ENCODE measurements at regions not wholly inside any gene's neighbourhood (a gene's known extent, or its start where the extent isn't known, plus 50 kb on each side); places are given as distances from the start of the nearest gene placed in this dataset.

- no peaks in the 10 kb centered on the region for H3K27me3 ChIP-seq (ENCODE audit: low read depth)
- H3K4me3 ChIP-seq, result no peak overlapping the region
- TF ChIP-seq, protein P1, sequence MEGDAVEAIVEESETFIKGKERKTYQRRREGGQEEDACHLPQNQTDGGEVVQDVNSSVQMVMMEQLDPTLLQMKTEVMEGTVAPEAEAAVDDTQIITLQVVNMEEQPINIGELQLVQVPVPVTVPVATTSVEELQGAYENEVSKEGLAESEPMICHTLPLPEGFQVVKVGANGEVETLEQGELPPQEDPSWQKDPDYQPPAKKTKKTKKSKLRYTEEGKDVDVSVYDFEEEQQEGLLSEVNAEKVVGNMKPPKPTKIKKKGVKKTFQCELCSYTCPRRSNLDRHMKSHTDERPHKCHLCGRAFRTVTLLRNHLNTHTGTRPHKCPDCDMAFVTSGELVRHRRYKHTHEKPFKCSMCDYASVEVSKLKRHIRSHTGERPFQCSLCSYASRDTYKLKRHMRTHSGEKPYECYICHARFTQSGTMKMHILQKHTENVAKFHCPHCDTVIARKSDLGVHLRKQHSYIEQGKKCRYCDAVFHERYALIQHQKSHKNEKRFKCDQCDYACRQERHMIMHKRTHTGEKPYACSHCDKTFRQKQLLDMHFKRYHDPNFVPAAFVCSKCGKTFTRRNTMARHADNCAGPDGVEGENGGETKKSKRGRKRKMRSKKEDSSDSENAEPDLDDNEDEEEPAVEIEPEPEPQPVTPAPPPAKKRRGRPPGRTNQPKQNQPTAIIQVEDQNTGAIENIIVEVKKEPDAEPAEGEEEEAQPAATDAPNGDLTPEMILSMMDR (IDR thresholded peaks at IDR 0.05; ENCODE audit: borderline replicate concordance), result no peak
- H3K4me1 ChIP-seq, result no peaks in the 10 kb centered on the region
- H3K9me3 ChIP-seq (replicated peaks), result peaks cover 3% of the 10 kb centered on the region
- intact Hi-C loops (cut with micrococcal nuclease), result no loop called here
- no peaks in the 10 kb centered on the region for H3K36me3 ChIP-seq
- DNase-seq, result no peak
- no peak overlapping the region for H3K27ac ChIP-seq (replicated peaks)
Measured at GRCh38 chr1:106568201-106568974, 488.1 kb upstream of the PRMT6 start.

DNA sequence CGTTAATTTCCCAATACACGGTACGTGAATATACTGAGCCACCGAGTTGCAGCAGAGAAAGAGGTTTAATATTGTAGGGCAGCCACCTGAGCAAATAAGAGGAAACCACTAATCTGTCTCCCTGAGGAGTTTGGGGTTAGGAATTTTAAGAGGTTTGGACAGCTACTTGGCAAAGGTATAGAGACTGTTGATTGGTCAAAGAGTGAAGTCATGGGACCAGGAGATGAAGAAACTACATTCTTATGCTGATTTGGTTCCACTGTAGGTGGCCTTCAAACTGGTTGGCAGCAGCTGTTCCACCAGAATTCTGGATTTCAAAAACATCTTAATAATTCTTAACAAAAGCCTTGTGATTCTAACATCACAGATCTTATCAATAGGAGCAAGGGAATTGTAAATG, 485.4 kb upstream of the PRMT6 start:
- H3K4me3 ChIP-seq, result no peak overlapping the region
- TF ChIP-seq, protein P1 (IDR thresholded peaks at IDR 0.05; ENCODE audit: borderline replicate concordance), result no peak

GRCh38 chr1:106584107-106584506, 472.4 kb upstream of the PRMT6 start:
- Histone ChIP-seq H3K4me3 (no peak overlapping the region), H3K36me3 (no peaks in the 10 kb centered on the region), H3K27me3 (ENCODE audit: low read depth) (no peaks in the 10 kb centered on the region), H3K4me1 (no peaks in the 10 kb centered on the region), H3K27ac (replicated peaks) (no peak overlapping the region), H3K9me3 (replicated peaks) (peaks cover 12% of the 10 kb centered on the region)
- no peak for DNase-seq
- TF ChIP-seq, protein P1 (IDR thresholded peaks at IDR 0.05; ENCODE audit: borderline replicate concordance), result no peak
- intact Hi-C loops (cut with micrococcal nuclease), result no loop called here

More for the DNA sequence above, 485.4 kb upstream of the PRMT6 start:
- Histone ChIP-seq H3K36me3 (no peaks in the 10 kb centered on the region), H3K27ac (replicated peaks) (peak overlapping the region; percentile 32), H3K27me3 (ENCODE audit: low read depth) (no peaks in the 10 kb centered on the region), H3K9me3 (replicated peaks) (no peaks in the 10 kb centered on the region), H3K4me1 (no peaks in the 10 kb centered on the region)
- intact Hi-C loops (cut with micrococcal nuclease), result no loop called here
- no peak for DNase-seq

- peaks cover 18% of the 10 kb centered on the region for H3K9me3 ChIP-seq (replicated peaks)
- no peak overlapping the region for H3K4me3 ChIP-seq
- no peaks in the 10 kb centered on the region for H3K4me1 ChIP-seq
- H3K27me3 ChIP-seq (ENCODE audit: low read depth), result no peaks in the 10 kb centered on the region
- DNase-seq, result no peak
- intact Hi-C loops (cut with micrococcal nuclease), result no loop called here
- H3K36me3 ChIP-seq, result no peaks in the 10 kb centered on the region
- H3K27ac ChIP-seq (replicated peaks), result no peak overlapping the region
- TF ChIP-seq, protein P1 (IDR thresholded peaks at IDR 0.05; ENCODE audit: borderline replicate concordance), result no peak
Measured at GRCh38 chr1:106584676-106585075, 471.8 kb upstream of the PRMT6 start.

DNA sequence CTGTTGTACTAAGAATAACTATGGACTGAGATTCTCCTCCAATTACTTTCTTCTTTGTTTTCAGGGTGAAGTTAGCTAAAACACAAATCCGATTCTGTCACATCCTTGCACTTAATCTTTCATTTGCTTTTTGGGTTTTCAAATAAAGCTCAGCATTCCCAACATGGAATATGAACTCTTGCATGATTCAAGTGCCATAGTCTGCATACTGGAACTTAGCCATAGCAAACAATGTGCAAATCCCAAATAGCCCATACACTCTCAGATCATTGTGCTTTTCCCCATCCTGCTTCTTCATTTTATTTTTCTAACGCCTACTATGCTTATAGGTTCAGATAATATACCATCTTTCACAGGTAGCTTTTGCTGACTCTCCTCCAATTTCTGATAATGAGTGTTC, 455.8 kb upstream of the PRMT6 start:
- intact Hi-C loops (cut with micrococcal nuclease), result no loop called here
- TF ChIP-seq, protein P1 (IDR thresholded peaks at IDR 0.05; ENCODE audit: borderline replicate concordance), result no peak
- Histone ChIP-seq H3K4me3 (no peak overlapping the region), H3K27ac (replicated peaks) (no peak overlapping the region), H3K36me3 (no peaks in the 10 kb centered on the region), H3K4me1 (no peaks in the 10 kb centered on the region), H3K9me3 (replicated peaks) (peaks cover 3% of the 10 kb centered on the region), H3K27me3 (ENCODE audit: low read depth) (no peaks in the 10 kb centered on the region)
- DNase-seq, result no peak

Measured in left ventricle myocardium inferior (tissue), 1 donor.